ENCODE measurements at regions not wholly inside any gene's neighbourhood (a gene's known extent, or its start where the extent isn't known, plus 50 kb on each side); places are given as distances from the start of the nearest gene placed in this dataset.

GRCh38 chr1:240018617-240019016, 73.1 kb upstream of the FMN2 start:
- Histone ChIP-seq H3K36me3 (ENCODE audit: insufficient read depth, low read length, poor library complexity, severe bottlenecking) (no peaks in the 10 kb centered on the region), H3K27me3 (replicated peaks; ENCODE audit: insufficient read depth, low read depth, low read length, poor library complexity) (no peaks in the 10 kb centered on the region), H3K4me1 (ENCODE audit: insufficient read depth, low read length, poor library complexity, severe bottlenecking) (no peaks in the 10 kb centered on the region), H3K9me3 (ENCODE audit: low read depth, low read length, poor library complexity, severe bottlenecking) (no peaks in the 10 kb centered on the region), H3K27ac (ENCODE audit: low read depth, low read length, poor library complexity, severe bottlenecking) (no peak overlapping the region), H3K4me3 (ENCODE audit: low read depth, low read length, poor library complexity, severe bottlenecking) (no peak overlapping the region)
- BruUV-seq (replicated peaks) = no TSS peak
- CTCF ChIA-PET = interaction anchor here (0.6 kb wide), 1 partner anchor 13 kb away, joined by 6 read pairs; no protein-coding TSS in a partner anchor
- intact Hi-C loops (cut with micrococcal nuclease; ENCODE audit: unreplicated experiment) = no loop called here
- TF ChIP-seq CTCF (conservative IDR thresholded peaks at IDR 0.05; ENCODE audit: low read depth, low read length) (no peak), EZH2 (IDR thresholded peaks at IDR 0.05; ENCODE audit: borderline replicate concordance, low read depth, low read length, poor library complexity, severe bottlenecking) (no peak)
- POLR2A ChIA-PET (ENCODE audit: low non-redundant PET) = no interaction called here
- no peak for DNase-seq (ENCODE audit: low spot score)

GRCh38 chr1:240019524-240019923, 72.2 kb upstream of the FMN2 start:
- Histone ChIP-seq H3K4me1 (ENCODE audit: insufficient read depth, low read length, poor library complexity, severe bottlenecking) (no peaks in the 10 kb centered on the region), H3K4me3 (ENCODE audit: low read depth, low read length, poor library complexity, severe bottlenecking) (no peak overlapping the region), H3K9me3 (ENCODE audit: low read depth, low read length, poor library complexity, severe bottlenecking) (no peaks in the 10 kb centered on the region), H3K27ac (ENCODE audit: low read depth, low read length, poor library complexity, severe bottlenecking) (no peak overlapping the region), H3K36me3 (ENCODE audit: insufficient read depth, low read length, poor library complexity, severe bottlenecking) (no peaks in the 10 kb centered on the region), H3K27me3 (replicated peaks; ENCODE audit: insufficient read depth, low read depth, low read length, poor library complexity) (no peaks in the 10 kb centered on the region)
- CTCF ChIA-PET = no interaction called here
- TF ChIP-seq CTCF (conservative IDR thresholded peaks at IDR 0.05; ENCODE audit: low read depth, low read length) (no peak), EZH2 (IDR thresholded peaks at IDR 0.05; ENCODE audit: borderline replicate concordance, low read depth, low read length, poor library complexity, severe bottlenecking) (no peak)
- DNase-seq (ENCODE audit: low spot score) = no peak
- BruUV-seq (replicated peaks) = no TSS peak
- POLR2A ChIA-PET (ENCODE audit: low non-redundant PET) = no interaction called here
- intact Hi-C loops (cut with micrococcal nuclease; ENCODE audit: unreplicated experiment) = no loop called here

GRCh38 chr1:240020871-240021270, 70.8 kb upstream of the FMN2 start:
- DNase-seq (ENCODE audit: low spot score) = no peak
- no peaks in the 10 kb centered on the region for H3K27me3 ChIP-seq (replicated peaks; ENCODE audit: insufficient read depth, low read depth, low read length, poor library complexity)
- ChIA-PET CTCF (no interaction called here), POLR2A (ENCODE audit: low non-redundant PET) (no interaction called here)
- H3K9me3 ChIP-seq (ENCODE audit: low read depth, low read length, poor library complexity, severe bottlenecking) = no peaks in the 10 kb centered on the region
- no peaks in the 10 kb centered on the region for H3K36me3 ChIP-seq (ENCODE audit: insufficient read depth, low read length, poor library complexity, severe bottlenecking)
- H3K27ac ChIP-seq (ENCODE audit: low read depth, low read length, poor library complexity, severe bottlenecking) = no peak overlapping the region
- TF ChIP-seq EZH2 (IDR thresholded peaks at IDR 0.05; ENCODE audit: borderline replicate concordance, low read depth, low read length, poor library complexity, severe bottlenecking) = no peak
- no peak for TF ChIP-seq CTCF (conservative IDR thresholded peaks at IDR 0.05; ENCODE audit: low read depth, low read length)
- no peaks in the 10 kb centered on the region for H3K4me1 ChIP-seq (ENCODE audit: insufficient read depth, low read length, poor library complexity, severe bottlenecking)
- no TSS peak for BruUV-seq (replicated peaks)
- no peak overlapping the region for H3K4me3 ChIP-seq (ENCODE audit: low read depth, low read length, poor library complexity, severe bottlenecking)
- intact Hi-C loops (cut with micrococcal nuclease; ENCODE audit: unreplicated experiment) = no loop called here
